ENCODE measurements at regions not wholly inside any gene's neighbourhood (a gene's known extent, or its start where the extent isn't known, plus 50 kb on each side); places are given as distances from the start of the nearest gene placed in this dataset.

GRCh38 chr2:21277068-21278056 is 153.6 kb downstream of the TDRD15 start:
- Histone ChIP-seq H3K27ac (no peak overlapping the region), H3K4me3 (no peak overlapping the region)

DNA sequence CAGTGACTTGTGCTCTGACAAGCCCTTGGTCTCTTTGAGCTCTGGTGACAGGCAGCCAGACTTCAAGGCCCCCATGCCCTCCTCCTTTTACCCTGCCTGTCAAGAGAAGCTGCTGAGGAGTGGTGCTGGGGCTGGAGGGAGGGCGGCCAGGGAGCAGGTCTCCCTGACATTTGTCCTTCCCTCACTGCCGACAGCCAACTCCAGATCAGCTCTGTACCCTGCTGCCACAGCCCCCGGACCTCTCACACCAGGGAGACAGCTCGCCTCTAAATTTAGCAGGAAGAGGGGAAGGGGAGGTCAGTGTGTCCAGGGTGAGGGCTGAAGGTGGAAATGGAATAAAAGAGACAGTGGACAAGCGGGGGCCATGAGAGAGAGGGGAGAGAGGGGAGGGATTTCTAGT is 155.8 kb downstream of the TDRD15 start:
- Histone ChIP-seq H3K27ac (no peak overlapping the region), H3K4me3 (no peak overlapping the region)

DNA sequence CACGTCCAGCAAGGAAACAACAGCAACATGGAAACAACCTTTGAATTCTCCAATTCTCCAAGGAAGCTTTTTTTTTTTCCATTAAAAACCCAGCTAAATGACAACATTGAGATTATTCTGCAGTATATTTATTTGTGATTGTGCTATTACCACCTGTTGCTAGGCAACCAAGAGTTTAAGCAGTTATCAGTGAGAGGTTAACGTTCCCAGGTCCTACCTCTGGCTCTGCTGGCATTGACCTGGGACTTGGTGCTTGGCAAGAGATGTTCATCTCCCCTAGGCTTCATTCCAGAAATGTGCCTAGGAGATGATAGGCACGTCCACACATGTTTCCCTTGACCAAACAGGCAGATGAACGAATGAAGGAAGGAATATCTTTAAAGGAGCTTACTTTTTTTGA is 157.0 kb downstream of the TDRD15 start:
- Histone ChIP-seq H3K27ac (no peak overlapping the region), H3K4me3 (no peak overlapping the region)

DNA sequence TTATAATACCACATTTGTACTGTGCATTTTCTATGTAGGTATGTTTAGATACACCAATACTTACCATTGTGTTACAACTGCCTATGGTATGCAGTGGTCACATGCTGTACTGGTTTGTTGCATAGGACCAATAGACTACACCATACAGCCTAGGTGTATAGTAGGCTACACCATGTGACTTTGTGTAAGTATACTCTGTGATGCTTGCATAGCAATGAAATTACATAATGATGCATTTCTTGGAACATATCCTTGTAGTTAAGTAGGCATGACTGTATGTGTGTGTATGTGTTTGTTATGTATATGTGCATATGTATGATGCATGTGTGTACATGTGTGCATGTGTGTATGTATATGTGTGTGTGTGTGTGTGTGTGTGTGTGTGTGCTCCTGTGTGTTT is 157.6 kb downstream of the TDRD15 start:
- Histone ChIP-seq H3K27ac (peak overlapping the region in 1 of 21 experiments; percentile 72), H3K4me3 (no peak overlapping the region)

DNA sequence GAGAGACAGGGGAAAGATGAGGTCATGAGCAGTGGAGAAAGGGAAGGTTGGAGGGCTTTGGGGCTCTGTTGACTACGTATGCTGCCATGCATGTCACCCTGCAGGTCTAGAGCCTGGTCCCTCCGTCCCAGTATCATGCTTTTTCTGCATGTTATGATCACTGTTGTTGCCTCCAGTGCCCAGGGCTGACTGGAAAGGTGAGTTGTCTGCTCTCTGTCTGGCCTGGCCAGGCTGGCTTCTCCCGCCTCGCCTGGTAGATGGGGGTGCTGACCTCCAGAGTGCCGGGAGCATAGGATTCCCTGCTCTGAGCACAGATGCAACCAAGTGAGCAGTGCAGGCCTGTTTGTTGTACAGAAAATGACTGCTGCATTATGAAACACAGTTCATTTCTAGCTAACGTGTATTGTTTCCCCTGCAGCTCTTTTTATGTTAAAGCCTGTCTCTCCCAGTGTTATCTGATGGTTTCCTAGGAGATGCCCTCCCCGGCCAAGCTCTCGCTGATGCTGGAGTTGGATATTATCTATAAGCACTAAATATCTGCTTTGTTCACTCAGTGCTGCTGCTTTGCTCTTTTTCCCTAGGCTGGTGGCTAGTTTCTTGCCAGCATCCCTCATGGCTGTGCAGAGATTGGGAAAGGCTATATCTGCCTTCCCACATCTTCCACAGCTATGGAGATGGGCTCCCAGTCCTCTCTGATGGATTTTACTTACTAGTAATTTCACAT is 158.2 kb downstream of the TDRD15 start:
- Histone ChIP-seq H3K4me3 (no peak overlapping the region), H3K27ac (peak overlapping the region in 1 of 21 experiments; percentile 72)

GRCh38 chr2:21282515-21282898 is 158.7 kb downstream of the TDRD15 start:
- H3K27ac ChIP-seq: no peak overlapping the region
- H3K4me3 ChIP-seq: no peak overlapping the region

DNA sequence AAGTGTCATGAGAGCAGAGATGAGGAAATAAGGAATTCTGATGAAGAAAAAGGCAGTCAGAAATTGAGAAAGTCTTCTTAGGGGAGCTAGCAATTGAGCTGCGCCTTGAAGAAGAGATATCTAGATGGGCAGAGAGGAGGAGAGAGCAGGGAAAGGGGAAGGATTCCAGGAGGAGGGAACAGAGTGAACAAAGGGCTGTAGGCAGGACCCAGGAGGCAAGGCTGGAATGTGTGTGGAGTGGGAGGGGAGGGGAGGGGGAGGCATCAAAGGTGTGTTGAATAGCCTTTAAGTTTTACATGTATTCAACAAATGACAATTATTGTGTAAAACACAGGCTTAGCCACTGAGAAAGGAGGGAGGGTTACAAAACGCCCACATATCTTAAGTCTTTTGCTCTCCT is 164.5 kb downstream of the TDRD15 start:
- Histone ChIP-seq H3K27ac (peak overlapping the region in 1 of 21 experiments; percentile 30), H3K4me3 (no peak overlapping the region)

DNA sequence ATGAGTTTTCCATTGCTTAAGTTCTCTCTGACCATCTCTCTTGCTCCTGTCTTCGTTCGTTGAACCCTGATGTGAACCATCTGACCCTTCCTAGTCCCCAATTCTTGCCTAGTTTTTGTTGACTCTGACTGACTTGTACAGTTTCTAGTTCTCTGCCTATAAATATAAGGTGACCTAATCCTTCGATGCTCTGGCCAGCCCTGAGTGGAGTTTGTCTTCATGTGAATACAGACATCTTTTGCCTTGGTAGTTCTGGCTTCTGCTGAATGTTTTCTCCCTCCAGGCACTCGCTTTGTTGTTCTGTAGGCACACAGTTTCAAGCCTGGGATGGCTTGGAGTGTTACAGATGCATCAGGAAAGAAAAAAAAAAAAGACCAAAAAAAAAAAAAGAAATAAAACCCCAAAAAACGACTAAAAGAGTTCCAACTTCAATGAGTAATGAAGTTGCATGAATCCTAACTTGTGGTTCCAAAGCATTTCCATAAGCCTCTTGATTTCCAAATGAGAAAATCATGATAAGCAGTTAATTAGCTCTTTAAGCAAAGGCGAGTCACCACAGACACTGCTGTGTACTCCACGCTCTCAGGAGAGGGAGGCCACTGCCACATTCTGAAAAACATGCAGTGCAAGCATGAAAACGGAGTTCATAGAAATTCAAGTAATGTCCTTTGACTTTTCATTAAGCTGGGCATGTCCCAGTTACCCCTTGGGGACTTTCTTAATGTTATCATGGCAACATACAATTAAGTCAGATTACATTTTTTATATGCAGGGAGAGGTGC is 165.2 kb downstream of the TDRD15 start:
- Histone ChIP-seq H3K4me3 (no peak overlapping the region), H3K27ac (peak overlapping the region in 1 of 21 experiments; percentile 30)

- no peak overlapping the region for H3K27ac ChIP-seq
- no peak overlapping the region for H3K4me3 ChIP-seq
Observed at GRCh38 chr2:21289551-21289950, 165.8 kb downstream of the TDRD15 start.

- H3K4me3 ChIP-seq: no peak overlapping the region
- no peak overlapping the region for H3K27ac ChIP-seq
Observed at GRCh38 chr2:21289989-21290388, 166.2 kb downstream of the TDRD15 start.

GRCh38 chr2:21291426-21291825 is 167.7 kb downstream of the TDRD15 start:
- Histone ChIP-seq H3K27ac (no peak overlapping the region), H3K4me3 (no peak overlapping the region)

DNA sequence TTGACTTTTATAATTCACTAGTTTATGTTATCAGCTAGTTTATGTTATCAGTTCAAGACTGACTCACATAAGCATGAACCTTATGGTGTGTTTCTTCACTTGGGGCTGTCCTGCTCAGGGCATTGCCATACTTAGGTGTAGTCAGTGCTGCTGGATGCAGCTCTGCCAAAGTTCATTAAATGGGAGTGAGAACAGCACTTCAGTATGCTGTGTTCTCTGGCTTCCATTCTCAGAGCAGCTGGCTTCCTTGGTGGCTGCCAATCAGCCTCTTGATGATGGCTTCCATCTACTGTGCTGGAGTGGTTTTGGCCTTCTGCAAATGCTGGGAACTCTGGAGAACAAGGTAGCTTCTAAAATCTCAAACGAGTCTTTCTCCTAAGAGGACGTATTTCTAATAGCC is 170.7 kb downstream of the TDRD15 start:
- H3K27ac ChIP-seq: no peak overlapping the region
- H3K4me3 ChIP-seq: no peak overlapping the region

DNA sequence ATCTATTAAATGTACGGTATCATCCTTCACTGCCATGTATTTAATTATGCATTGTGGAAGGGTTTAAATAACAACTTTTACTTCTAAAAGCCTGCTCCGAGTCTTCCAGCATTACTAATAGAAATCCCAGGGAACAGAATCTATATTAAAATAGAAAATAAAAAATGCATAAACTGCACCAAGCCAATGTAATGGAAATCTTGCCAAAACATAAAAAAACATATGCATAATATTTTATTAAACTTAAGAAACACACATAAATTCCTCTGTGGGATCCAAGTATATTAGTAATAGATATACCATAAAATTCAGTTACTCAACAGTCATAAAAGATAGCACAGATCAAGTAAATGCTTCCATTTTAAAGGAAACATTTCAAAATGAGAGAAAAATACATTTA is 175.6 kb downstream of the TDRD15 start:
- Histone ChIP-seq H3K27ac (no peak overlapping the region), H3K4me3 (no peak overlapping the region)

DNA sequence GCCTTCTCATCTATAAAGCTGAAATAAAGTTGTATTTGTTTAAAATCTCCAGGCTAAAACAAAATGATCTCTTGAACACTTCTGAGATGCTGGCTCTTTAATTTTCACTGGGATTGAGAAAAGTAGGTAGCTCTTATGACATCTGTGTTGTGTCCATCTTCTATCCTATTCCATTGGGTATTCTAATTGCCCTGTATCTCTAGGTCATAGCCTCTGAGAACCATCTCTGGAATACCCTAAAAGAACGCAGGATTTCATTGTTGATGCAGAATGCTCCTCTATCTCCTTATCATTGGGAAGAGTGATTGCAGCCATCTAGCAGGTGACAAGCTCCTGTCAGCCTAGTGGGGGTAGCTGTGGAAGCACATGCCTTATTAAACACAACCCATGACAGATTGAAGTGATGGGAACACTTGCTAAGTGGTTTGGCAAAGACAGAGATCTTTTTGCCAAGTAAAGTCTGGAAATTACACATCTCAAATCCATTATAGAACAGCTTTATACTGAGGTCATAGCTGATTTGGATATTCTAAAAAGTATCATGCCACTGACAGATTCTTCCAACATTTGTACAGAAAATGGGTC is 178.2 kb downstream of the TDRD15 start:
- no peak overlapping the region for H3K27ac ChIP-seq
- H3K4me3 ChIP-seq: no peak overlapping the region

- Histone ChIP-seq H3K4me3 (no peak overlapping the region), H3K27ac (no peak overlapping the region)
Observed at GRCh38 chr2:21303876-21304275, 180.1 kb downstream of the TDRD15 start.

DNA sequence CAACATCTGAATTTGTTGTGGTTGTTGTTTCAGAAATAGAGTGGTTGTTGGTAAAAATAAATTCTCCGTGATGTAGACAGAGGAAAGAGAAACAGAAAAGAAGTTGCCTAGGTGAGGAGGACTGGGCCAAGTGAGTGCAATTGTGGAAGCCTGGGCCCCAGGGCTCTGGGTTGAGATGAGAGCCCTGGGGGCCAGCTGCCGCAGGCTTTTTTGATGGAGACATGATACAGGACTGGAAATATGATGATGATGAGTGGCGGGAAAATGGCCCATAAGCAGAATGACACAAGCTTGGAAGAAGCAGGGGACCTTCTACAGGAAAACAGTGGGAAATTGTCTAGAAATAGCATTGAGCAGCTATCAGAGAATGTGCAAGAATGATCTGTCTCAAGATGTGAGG is 181.8 kb downstream of the TDRD15 start:
- Histone ChIP-seq H3K4me3 (no peak overlapping the region), H3K27ac (no peak overlapping the region)

- H3K27ac ChIP-seq: no peak overlapping the region
- no peak overlapping the region for H3K4me3 ChIP-seq
Observed at GRCh38 chr2:21306235-21306634, 182.5 kb downstream of the TDRD15 start.

- Histone ChIP-seq H3K4me3 (no peak overlapping the region), H3K27ac (no peak overlapping the region)
Observed at GRCh38 chr2:21307037-21307436, 183.3 kb downstream of the TDRD15 start.

GRCh38 chr2:21310493-21310892 is 186.7 kb downstream of the TDRD15 start:
- Histone ChIP-seq H3K4me3 (no peak overlapping the region), H3K27ac (no peak overlapping the region)

DNA sequence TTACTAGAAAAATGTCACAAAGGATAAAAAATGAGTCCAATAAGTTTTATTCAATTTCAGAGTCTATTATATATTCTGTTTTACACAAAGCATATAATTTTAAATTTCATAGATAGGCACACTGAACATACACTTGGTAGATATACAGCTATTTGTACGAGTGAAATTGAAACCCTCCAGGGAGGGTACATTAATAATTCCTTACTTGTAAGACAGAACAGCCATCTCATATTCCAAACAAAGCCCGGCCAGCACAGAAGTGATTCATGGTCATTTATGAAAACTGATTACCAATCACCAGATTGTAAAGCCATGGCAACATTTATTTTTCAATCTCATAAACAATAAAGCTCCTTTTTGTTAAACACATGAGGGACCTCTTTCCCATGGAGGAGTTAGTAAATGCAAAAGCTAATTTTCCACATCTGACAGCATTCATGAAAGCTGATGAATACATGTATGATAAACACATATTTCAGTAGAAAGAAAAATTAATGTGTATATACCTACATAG is 190.6 kb downstream of the TDRD15 start:
- Histone ChIP-seq H3K4me3 (no peak overlapping the region), H3K27ac (no peak overlapping the region)

All from skin epidermis (tissue), 12 donors.